ENCODE measurements at regions not wholly inside any gene's neighbourhood (a gene's known extent, or its start where the extent isn't known, plus 50 kb on each side); places are given as distances from the start of the nearest gene placed in this dataset.
A peak's percentile ranks its signal among the peaks of the same experiment; 100 is the strongest.
"Not testable (repeated sequence)": the region's sequence is repeated elsewhere in the genome, so short reads cannot be mapped to it uniquely, and the experiment has no call there.

DNA sequence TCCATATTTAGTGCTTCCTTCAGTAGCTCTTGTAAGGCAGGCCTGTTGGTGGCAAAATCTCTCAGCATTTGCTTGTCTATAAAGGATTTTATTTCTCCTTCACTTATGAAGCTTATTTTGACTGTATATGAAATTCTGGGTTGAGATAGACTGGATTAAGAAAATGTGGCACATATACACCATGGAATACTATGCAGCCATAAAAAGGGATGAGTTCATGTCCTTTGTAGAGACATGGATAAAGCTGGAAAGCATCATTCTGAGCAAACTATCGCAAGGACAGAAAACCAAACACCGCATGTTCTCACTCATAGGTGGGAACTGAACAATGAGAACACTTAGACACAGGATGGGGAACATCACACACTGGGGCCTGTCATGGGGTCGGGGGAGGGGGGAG, 73.1 kb downstream of the ADCYAP1 start:
- H3K4me3 ChIP-seq (ENCODE audit: low read depth, low read length); H3K27ac ChIP-seq; DNase-seq; H3K9me3 ChIP-seq (ENCODE audit: severe bottlenecking); H3K27me3 ChIP-seq (ENCODE audit: insufficient read depth, low read depth, severe bottlenecking); H3K36me3 ChIP-seq: not testable (repeated sequence)

DNA sequence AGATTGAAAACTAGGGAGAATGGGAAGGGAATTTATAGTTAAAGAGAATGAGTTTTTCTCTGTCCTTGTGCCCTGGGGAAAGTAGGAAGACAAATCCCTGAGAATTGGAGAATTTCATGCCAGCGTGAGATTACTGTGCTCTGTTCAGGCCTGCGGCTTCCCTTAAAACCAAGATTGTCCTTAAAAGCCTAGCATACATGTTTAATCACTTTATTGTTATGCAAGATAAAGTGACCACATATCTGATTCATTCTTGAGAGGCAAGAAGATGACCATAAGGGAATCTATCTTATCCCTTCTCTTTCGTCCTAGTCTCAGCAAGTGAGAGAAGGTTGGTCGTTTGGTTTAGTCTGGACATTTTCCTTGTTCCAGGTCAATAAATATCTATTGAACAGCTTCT, 75.9 kb downstream of the ADCYAP1 start:
- no peak overlapping the region for H3K4me3 ChIP-seq (ENCODE audit: low read depth, low read length)
- H3K27ac ChIP-seq: no peak overlapping the region
- no peaks in the 10 kb centered on the region for H3K36me3 ChIP-seq
- DNase-seq: no peak
- H3K27me3 ChIP-seq (ENCODE audit: insufficient read depth, low read depth, severe bottlenecking): no peaks in the 10 kb centered on the region
- no peak for TF ChIP-seq CTCF (IDR thresholded peaks at IDR 0.05; ENCODE audit: low read depth, low read length)
- peaks cover 6% of the 10 kb centered on the region for H3K9me3 ChIP-seq (ENCODE audit: severe bottlenecking)

GRCh38 chr18:984004-984403, 79.3 kb downstream of the ADCYAP1 start:
- DNase-seq: no peak
- no peak for TF ChIP-seq CTCF (IDR thresholded peaks at IDR 0.05; ENCODE audit: low read depth, low read length)
- no peak overlapping the region for H3K4me3 ChIP-seq (ENCODE audit: low read depth, low read length)

DNA sequence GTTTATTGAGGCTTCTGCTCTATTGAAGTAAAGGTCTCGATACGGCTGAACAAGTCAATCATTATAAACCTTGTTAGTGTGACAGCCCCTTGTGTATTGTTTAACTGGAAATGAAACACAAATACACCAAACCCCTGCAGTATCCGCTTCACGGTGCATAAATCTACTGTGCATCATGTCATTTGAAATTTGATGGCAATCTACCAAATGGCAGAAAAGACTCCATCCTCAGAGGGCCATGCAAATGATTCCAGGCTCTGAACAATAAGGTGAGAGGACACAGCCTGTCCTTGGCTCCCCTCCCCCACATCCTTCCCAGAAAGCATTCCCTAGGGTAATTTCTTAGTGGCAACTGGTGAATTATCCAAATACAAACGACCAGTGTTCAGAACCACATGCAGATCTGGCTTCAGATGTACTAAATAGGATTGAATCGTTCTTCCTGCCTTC, 80.6 kb downstream of the ADCYAP1 start:
- no peaks in the 10 kb centered on the region for H3K27me3 ChIP-seq (ENCODE audit: insufficient read depth, low read depth, severe bottlenecking)
- no peak for TF ChIP-seq CTCF (IDR thresholded peaks at IDR 0.05; ENCODE audit: low read depth, low read length)
- H3K4me3 ChIP-seq (ENCODE audit: low read depth, low read length): no peak overlapping the region
- H3K27ac ChIP-seq: peak overlapping the region; percentile 49; the same call in 1 of the 2 replicates
- peaks cover 3% of the 10 kb centered on the region for H3K9me3 ChIP-seq (ENCODE audit: severe bottlenecking)
- DNase-seq: peak; percentile 46
- H3K36me3 ChIP-seq: no peaks in the 10 kb centered on the region

More at GRCh38 chr18:984004-984403, 79.3 kb downstream of the ADCYAP1 start:
- Histone ChIP-seq H3K27me3 (ENCODE audit: insufficient read depth, low read depth, severe bottlenecking) (no peaks in the 10 kb centered on the region), H3K36me3 (no peaks in the 10 kb centered on the region), H3K27ac (no peak overlapping the region), H3K9me3 (ENCODE audit: severe bottlenecking) (peaks cover 3% of the 10 kb centered on the region)

- Histone ChIP-seq H3K9me3 (ENCODE audit: severe bottlenecking) (no peaks in the 10 kb centered on the region), H3K4me3 (ENCODE audit: low read depth, low read length) (no peak overlapping the region), H3K27ac (peak overlapping the region; percentile 34), H3K36me3 (no peaks in the 10 kb centered on the region), H3K27me3 (ENCODE audit: insufficient read depth, low read depth, severe bottlenecking) (no peaks in the 10 kb centered on the region)
- peak; percentile 54 for DNase-seq
- TF ChIP-seq CTCF (IDR thresholded peaks at IDR 0.05; ENCODE audit: low read depth, low read length): no peak
Measured at GRCh38 chr18:986051-986450, 81.4 kb downstream of the ADCYAP1 start.

DNA sequence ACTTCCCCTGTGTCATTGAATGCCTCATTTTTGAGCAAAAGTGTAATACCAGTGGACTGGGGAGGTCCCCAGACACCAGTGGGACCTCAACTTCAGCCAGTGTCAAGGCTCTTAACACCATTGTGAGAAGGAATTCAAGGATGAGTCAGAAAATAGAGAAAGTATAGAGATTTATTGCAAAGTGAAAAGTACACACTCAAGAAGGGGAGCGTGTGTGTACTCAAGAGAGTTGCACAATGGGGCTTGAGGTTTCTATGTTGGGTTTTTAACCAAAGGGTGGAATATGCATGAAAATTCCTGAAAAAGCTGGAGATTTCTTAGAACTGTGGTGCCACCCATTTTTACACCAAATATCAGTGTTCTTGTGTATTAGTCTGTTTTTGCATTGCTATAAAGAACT, 81.9 kb downstream of the ADCYAP1 start:
- TF ChIP-seq CTCF (IDR thresholded peaks at IDR 0.05; ENCODE audit: low read depth, low read length): no peak
- DNase-seq: no peak
- H3K27me3 ChIP-seq (ENCODE audit: insufficient read depth, low read depth, severe bottlenecking): no peaks in the 10 kb centered on the region
- no peaks in the 10 kb centered on the region for H3K36me3 ChIP-seq
- no peak overlapping the region for H3K4me3 ChIP-seq (ENCODE audit: low read depth, low read length)
- peak overlapping the region; percentile 34; the same call in 1 of the 2 replicates for H3K27ac ChIP-seq
- H3K9me3 ChIP-seq (ENCODE audit: severe bottlenecking): no peaks in the 10 kb centered on the region
